Astrocyte of the spinal cord (primary cell): ENCODE measurements at regions not wholly inside any gene's neighbourhood (a gene's known extent, or its start where the extent isn't known, plus 50 kb on each side); places are given as distances from the start of the nearest gene placed in this dataset.

Source experiments
- DNase-seq: peaks from one replicate; pipeline ENCODE4 v3.0.0; 2011; ENCODE audit warnings: low read depth, low spot score
- H3K4me3 ChIP-seq: 2 replicates; pipeline ENCODE4 v1.5.1; 2011; ENCODE audit warnings: low read depth, mild to moderate bottlenecking, low read length, moderate library complexity
- in situ Hi-C: cut with HindIII; loops from 2 replicates; pipeline ENCODE4 v1.10.0; 2017; ENCODE audit warnings: low sequenced_read_pairs
- TF ChIP-seq, protein P1 (sequence below): IDR thresholded peaks from 2 replicates; pipeline ENCODE4 v1.5.1; 2012; ENCODE audit warnings: low read depth, mild to moderate bottlenecking, low read length, inconsistent platforms

DNA sequence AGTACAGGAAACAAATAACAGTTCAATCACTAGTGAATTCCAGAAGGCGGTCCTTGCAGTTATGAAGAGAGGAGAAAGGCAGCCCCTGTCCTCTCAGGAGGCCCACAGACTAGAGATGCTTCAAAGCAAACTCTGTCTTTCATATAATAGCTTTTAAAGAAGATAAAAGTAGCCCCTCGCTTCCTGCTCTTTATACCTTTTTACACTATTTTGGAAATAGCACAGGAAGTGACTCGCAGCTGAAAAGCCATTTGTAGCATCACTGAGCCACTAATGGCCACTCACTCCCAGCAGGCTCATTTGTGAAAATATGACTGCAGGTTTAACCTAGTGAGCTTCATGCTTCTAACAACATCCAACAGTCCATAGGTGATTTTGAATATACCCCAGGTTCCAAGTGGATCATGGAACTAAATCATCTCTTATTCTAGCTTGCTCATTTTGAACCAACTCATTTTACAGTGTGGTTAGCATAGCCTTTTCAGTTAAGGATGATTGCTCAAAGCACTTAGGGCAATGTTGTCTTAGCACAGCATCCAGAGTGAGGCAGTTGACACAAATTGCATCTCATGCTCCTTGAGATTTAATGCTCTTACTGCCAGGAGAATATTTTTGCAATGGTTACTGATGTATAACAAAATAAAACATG is 136.0 kb upstream of the NRSN1 start:
- in situ Hi-C loops, result no loop called here
- TF ChIP-seq, protein P1, sequence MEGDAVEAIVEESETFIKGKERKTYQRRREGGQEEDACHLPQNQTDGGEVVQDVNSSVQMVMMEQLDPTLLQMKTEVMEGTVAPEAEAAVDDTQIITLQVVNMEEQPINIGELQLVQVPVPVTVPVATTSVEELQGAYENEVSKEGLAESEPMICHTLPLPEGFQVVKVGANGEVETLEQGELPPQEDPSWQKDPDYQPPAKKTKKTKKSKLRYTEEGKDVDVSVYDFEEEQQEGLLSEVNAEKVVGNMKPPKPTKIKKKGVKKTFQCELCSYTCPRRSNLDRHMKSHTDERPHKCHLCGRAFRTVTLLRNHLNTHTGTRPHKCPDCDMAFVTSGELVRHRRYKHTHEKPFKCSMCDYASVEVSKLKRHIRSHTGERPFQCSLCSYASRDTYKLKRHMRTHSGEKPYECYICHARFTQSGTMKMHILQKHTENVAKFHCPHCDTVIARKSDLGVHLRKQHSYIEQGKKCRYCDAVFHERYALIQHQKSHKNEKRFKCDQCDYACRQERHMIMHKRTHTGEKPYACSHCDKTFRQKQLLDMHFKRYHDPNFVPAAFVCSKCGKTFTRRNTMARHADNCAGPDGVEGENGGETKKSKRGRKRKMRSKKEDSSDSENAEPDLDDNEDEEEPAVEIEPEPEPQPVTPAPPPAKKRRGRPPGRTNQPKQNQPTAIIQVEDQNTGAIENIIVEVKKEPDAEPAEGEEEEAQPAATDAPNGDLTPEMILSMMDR, result no peak

DNA sequence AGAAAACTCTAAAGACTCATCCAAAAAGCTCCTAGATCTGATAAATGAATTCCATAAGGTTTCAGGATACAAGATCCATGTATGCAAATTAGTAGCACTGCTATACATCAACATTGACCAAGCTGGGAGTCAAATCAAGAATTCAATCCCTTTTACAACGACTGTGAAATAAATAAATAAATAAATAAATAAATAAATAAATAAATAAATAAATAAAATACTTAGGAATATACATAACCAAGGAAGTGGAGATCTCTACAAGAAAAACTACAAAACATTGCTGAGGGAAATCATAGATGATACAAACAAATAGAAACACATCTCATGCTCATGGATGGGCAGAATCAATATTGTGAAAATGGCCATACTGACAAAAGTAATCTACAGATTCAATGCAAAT is 132.0 kb upstream of the NRSN1 start:
- H3K4me3 ChIP-seq, result no peak overlapping the region
- DNase-seq, result no peak
- in situ Hi-C loops, result no loop called here
- TF ChIP-seq, protein P1, result no peak

More for the DNA sequence above, 136.0 kb upstream of the NRSN1 start:
- H3K4me3 ChIP-seq, result no peak overlapping the region
- DNase-seq, result no peak

DNA sequence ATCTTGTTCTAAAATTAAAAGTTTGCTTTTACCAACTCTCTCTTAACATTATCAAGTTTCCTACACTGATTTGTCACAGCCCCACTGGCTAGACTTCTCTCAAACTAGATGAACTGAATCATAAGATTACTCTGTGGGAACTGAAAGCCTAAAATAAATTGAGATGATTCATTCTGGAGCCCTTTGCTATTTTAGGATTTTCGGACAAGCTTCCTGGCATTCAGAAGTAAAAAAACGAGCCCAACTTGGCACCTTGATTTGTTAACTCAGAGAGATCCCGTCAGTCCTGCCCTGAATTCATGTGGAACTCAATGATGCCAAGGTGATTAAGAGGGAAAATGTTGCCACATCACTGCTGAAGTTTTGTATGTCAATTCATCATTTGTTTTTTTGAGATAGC is 122.0 kb upstream of the NRSN1 start:
- no peak for DNase-seq
- H3K4me3 ChIP-seq, result no peak overlapping the region
- TF ChIP-seq, protein P1, result no peak
- in situ Hi-C loops, result no loop called here

DNA sequence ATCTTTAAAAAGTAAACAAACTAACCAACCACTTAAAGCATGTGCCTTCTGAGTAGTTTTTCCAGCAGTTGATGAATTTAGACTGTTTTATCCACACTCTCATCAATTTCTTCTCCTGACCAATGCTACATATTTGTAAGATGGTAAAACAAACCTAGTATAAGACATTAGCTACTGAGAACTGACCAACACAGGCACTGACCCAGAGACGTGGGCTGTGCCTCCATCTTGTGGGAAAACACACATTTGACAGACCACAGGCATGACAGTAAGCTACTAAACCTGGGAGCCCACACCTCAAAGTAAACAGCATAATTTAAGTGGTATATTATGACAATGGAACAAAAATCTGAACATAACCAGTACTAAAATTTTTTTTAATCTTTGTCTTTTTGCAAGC is 121.4 kb upstream of the NRSN1 start:
- in situ Hi-C loops, result no loop called here
- TF ChIP-seq, protein P1, result no peak
- no peak overlapping the region for H3K4me3 ChIP-seq
- DNase-seq, result no peak

DNA sequence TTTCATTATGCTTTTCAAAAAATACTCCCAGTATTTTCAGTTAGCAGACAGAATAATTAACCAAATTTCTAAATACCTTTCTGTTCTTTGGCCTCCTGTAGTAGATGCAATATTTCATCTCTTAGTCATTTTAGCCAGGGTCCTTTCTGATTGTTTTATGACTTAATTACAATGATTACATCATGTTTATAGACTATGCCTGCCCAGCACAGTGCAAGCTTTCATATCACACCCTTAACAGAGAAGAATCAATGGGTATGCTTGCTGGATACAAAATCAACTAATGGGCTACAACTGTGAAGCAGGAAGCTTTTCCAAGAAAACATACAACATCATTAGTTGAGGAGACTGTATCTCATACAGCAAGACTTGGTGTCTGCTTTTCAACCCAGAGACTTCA is 119.8 kb upstream of the NRSN1 start:
- TF ChIP-seq, protein P1, result no peak
- H3K4me3 ChIP-seq, result no peak overlapping the region
- no peak for DNase-seq
- in situ Hi-C loops, result no loop called here

DNA sequence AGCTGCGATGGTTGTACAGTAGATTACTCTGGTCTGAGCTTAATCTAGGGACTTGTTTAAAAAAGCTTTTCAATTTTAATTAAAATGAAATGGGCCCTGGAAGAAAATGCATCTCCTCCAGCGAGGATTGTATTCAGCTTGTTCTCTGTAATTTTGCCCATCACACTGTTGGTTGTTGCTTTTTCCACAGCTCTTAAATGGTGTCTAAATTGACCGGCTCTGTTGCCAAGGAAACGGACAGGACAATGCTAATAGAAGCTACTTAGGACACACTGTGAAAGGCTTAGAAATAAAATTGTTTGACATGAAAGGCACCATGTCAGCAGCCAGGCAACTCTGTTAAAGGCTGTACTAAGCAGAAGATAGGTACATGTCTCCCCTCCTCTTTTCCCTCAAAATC is 116.7 kb upstream of the NRSN1 start:
- no peak for DNase-seq
- TF ChIP-seq, protein P1, result no peak
- no peak overlapping the region for H3K4me3 ChIP-seq
- in situ Hi-C loops, result no loop called here

DNA sequence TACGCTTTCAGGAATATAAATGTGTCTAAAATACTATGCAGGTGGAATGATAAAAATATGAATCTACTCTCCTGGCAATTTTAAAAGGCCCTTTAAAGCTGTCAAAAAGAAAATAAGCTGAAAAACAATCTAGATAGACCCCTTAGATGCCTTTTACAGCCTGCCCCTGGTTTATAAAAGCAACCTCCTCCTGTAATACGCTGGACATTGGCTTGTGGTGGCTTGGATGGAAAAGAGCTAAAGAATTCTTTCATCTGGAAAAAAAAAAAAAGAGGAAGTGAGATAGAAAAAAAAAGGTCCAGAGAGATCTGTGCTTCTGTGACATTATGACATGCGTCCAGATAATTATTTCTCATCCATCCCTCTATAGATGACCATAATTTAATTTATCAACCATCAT is 115.9 kb upstream of the NRSN1 start:
- in situ Hi-C loops, result no loop called here
- no peak for DNase-seq
- TF ChIP-seq, protein P1, result no peak
- H3K4me3 ChIP-seq, result no peak overlapping the region
